K562 (cell line): ENCODE measurements at regions not wholly inside any gene's neighbourhood (a gene's known extent, or its start where the extent isn't known, plus 50 kb on each side); places are given as distances from the start of the nearest gene placed in this dataset.

Experiments used
- CTCF ChIP-seq, 3 experiments: IDR thresholded peaks in 2 of 3; conservative IDR thresholded peaks in 1 of 3; 2 replicates each; pipeline ENCODE4 v1.5.1; 2011 to 2012; ENCODE audit warnings: low read length in 3 of 3, mild to moderate bottlenecking in 3 of 3, control low read depth in 2 of 3, improper control_type of control experiment in 1 of 3, inconsistent platforms in 1 of 3, low read depth in 1 of 3, mixed read lengths in 1 of 3, moderate library complexity in 1 of 3; ENCODE audit not compliant: insufficient read depth in 2 of 3
- MAFK ChIP-seq: IDR thresholded peaks from 2 replicates; pipeline ENCODE4 v1.6.1; 2011; ENCODE audit warnings: low read length, improper control_type of control experiment

GRCh38 chr1:209241487-209241886, 342.0 kb upstream of the CAMK1G start:
- TF ChIP-seq CTCF (IDR thresholded peaks at IDR 0.05 in 2 of 3, conservative IDR thresholded peaks at IDR 0.05 in 1 of 3; ENCODE audit: insufficient read depth in 2 of 3, low read depth in 1 of 3, low read length in 3 of 3) (no peak), MAFK (no peak)
